ENCODE measurements at regions not wholly inside any gene's neighbourhood (a gene's known extent, or its start where the extent isn't known, plus 50 kb on each side); places are given as distances from the start of the nearest gene placed in this dataset.

DNA sequence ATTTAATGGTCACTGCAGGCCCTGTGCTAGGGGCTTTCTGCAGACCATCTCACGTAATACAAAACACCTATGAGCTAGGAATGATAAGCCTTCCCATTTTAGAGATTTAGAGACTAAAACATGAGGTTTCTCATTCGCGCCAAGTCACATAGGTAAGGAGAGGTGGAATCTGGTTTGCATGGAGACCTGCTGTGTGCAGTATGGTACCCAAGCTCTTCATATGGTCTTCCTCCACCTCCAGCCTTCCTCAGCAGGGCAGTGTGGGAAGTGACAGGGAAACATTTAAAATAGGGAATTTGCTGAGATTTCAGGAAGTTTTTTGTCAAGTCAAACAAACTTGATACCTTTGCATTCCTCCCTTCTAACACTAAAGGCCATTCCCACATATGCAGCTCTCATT lies 337.6 kb downstream of the IL20RB start:
- Histone ChIP-seq H3K4me3 (no peak overlapping the region), H3K27ac (no peak overlapping the region), H3K36me3 (no peaks in the 10 kb centered on the region), H3K9me3 (no peaks in the 10 kb centered on the region), H3K27me3 (peaks cover 0 to 5% (median 0%) of the 10 kb centered on the region in 9 donors), H3K4me1 (no peaks in the 10 kb centered on the region)
- WGBS, 4 donors: 84 to 95% (median 89%) methylated on average over 3 of the region's 3 CpGs
- no peak for DNase-seq
- intact Hi-C loops (cut with DNase I): no loop called here
- TF ChIP-seq, protein P1, sequence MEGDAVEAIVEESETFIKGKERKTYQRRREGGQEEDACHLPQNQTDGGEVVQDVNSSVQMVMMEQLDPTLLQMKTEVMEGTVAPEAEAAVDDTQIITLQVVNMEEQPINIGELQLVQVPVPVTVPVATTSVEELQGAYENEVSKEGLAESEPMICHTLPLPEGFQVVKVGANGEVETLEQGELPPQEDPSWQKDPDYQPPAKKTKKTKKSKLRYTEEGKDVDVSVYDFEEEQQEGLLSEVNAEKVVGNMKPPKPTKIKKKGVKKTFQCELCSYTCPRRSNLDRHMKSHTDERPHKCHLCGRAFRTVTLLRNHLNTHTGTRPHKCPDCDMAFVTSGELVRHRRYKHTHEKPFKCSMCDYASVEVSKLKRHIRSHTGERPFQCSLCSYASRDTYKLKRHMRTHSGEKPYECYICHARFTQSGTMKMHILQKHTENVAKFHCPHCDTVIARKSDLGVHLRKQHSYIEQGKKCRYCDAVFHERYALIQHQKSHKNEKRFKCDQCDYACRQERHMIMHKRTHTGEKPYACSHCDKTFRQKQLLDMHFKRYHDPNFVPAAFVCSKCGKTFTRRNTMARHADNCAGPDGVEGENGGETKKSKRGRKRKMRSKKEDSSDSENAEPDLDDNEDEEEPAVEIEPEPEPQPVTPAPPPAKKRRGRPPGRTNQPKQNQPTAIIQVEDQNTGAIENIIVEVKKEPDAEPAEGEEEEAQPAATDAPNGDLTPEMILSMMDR (IDR thresholded peaks at IDR 0.05): no peak
- TF ChIP-seq POLR2A (IDR thresholded peaks at IDR 0.05): no peak
- ATAC-seq: no peak

DNA sequence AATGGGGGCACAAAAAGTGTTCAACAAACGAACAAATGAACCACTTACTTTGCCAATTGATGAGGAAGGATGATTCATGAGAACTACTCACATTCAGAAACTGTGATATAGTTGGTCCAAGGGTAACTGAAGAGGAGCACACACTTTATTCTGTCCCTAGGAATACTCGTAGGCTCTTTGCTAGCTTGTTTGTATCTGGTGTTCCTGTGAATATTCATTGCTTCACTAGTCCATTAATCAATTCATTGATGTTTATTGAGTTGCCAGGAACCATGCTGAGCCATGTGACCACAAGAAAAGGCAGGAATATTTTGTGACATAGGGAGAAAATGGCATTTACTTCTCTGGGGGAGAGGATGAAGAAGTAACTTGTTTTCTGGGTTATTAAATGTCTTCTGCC lies 338.3 kb downstream of the IL20RB start:
- no peaks in the 10 kb centered on the region for H3K4me1 ChIP-seq
- H3K27me3 ChIP-seq: peaks cover 0 to 5% (median 0%) of the 10 kb centered on the region in 9 donors
- no peak for ATAC-seq
- no peak for TF ChIP-seq POLR2A (IDR thresholded peaks at IDR 0.05)
- TF ChIP-seq, protein P1 (IDR thresholded peaks at IDR 0.05): no peak
- intact Hi-C loops (cut with DNase I): no loop called here
- no peak overlapping the region for H3K27ac ChIP-seq
- H3K9me3 ChIP-seq: no peaks in the 10 kb centered on the region
- DNase-seq: no peak
- 48 to 64% (median 61%) methylated on average over 2 of the region's 2 CpGs for WGBS, 4 donors
- H3K4me3 ChIP-seq: no peak overlapping the region
- H3K36me3 ChIP-seq: no peaks in the 10 kb centered on the region

DNA sequence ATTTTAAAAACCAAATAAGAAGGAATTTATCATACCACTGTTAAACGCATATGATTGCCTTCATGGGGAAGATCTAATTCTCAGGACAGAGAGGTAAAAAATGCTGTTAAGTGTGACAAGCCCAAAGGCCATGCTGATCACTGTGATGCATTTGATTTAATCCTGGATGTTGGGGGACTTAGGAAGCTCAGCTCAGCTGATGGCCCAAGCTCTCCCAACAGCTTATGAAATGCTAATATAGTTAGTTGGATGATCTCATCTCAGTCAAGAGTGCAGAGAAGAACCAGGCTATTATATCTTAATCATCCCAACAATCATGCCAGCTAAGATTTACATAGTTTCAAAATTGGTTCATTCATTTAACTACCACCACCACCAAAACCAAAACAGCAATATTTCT lies 340.0 kb downstream of the IL20RB start:
- Histone ChIP-seq H3K36me3 (no peaks in the 10 kb centered on the region), H3K9me3 (no peaks in the 10 kb centered on the region), H3K4me3 (no peak overlapping the region), H3K27me3 (no peaks in the 10 kb centered on the region), H3K4me1 (no peaks in the 10 kb centered on the region), H3K27ac (no peak overlapping the region)
- WGBS, 4 donors: 81 to 94% (median 90%) methylated on average over 1 of the region's 1 CpG
- intact Hi-C loops (cut with DNase I): no loop called here
- ATAC-seq (no peak), DNase-seq (no peak)
- no peak for TF ChIP-seq POLR2A (IDR thresholded peaks at IDR 0.05)
- TF ChIP-seq, protein P1 (IDR thresholded peaks at IDR 0.05): no peak

DNA sequence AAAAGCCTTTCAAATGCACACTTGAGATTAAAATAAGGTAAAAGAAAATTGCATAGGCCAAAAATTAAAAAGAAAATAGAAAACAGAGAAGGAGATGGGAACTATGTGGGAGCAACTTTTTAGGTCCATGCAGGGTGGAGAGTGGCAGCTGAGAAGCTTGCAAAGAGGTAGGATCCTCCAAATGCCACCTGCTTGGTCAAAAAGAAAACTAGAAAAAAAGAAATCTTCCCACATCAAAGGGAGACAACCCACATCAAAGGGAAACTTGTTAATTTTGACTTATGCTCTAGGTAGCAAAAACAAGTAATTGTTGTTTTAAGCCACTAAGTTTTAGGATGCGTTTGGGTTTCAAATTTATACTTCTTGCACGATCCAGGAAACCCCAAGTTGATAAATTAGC lies 342.9 kb downstream of the IL20RB start:
- H3K36me3 ChIP-seq: no peaks in the 10 kb centered on the region
- no peak overlapping the region for H3K4me3 ChIP-seq
- H3K4me1 ChIP-seq: no peaks in the 10 kb centered on the region
- DNase-seq (no peak), ATAC-seq (no peak)
- intact Hi-C loops (cut with DNase I): no loop called here
- WGBS, 4 donors: 82 to 85% (median 83%) methylated on average over 2 of the region's 2 CpGs
- TF ChIP-seq POLR2A (IDR thresholded peaks at IDR 0.05): no peak
- TF ChIP-seq, protein P1 (IDR thresholded peaks at IDR 0.05): no peak
- H3K9me3 ChIP-seq: peaks cover 0 to 5% (median 0%) of the 10 kb centered on the region in 12 donors
- H3K27ac ChIP-seq: no peak overlapping the region
- H3K27me3 ChIP-seq: no peaks in the 10 kb centered on the region
